Aorta (tissue), 5 donors: ENCODE measurements at regions not wholly inside any gene's neighbourhood (a gene's known extent, or its start where the extent isn't known, plus 50 kb on each side); places are given as distances from the start of the nearest gene placed in this dataset.

ENCODE experiments used
- ATAC-seq: fragments of 200-7000 bp; cut with Tn5 transposase; one replicate; pipeline ENCODE4 v1.9.1; 2022; ENCODE audit warnings: moderate library complexity; ENCODE audit not compliant: low FRiP score
- DNase-seq, 2 donors: peaks; one replicate each; pipeline ENCODE4 v3.0.0-alpha.2; 2020
- H3K27ac ChIP-seq, 2 donors: one replicate each; pipeline ENCODE4 v1.5.1; 2013; ENCODE audit warnings: low read length in 2 of 2, mild to moderate bottlenecking in 2 of 2, moderate library complexity in 2 of 2, control low read depth in 1 of 2, inconsistent platforms in 1 of 2, low read depth in 1 of 2
- H3K27me3 ChIP-seq, 2 donors: one replicate each; pipeline ENCODE4 v1.6.1; 2013; ENCODE audit warnings: control low read depth in 1 of 2, low read length in 1 of 2, mild to moderate bottlenecking in 1 of 2, moderate library complexity in 1 of 2; ENCODE audit not compliant: insufficient read depth in 2 of 2, control insufficient read depth in 1 of 2
- H3K36me3 ChIP-seq, 2 donors: one replicate each; pipeline ENCODE4 v1.6.1; 2013; ENCODE audit warnings: control low read depth in 1 of 2, low read length in 1 of 2, mild to moderate bottlenecking in 1 of 2; ENCODE audit not compliant: insufficient read depth in 2 of 2, control insufficient read depth in 1 of 2
- H3K4me1 ChIP-seq, 2 donors: one replicate each; pipeline ENCODE4 v1.6.1; 2013; ENCODE audit warnings: low read length in 2 of 2, control low read depth in 1 of 2, mild to moderate bottlenecking in 1 of 2, moderate library complexity in 1 of 2; ENCODE audit not compliant: insufficient read depth in 2 of 2, control insufficient read depth in 1 of 2
- H3K4me3 ChIP-seq, 2 donors: one replicate each; pipeline ENCODE4 v1.5.1; 2013; ENCODE audit warnings: low read length in 2 of 2, control low read depth in 1 of 2, mild to moderate bottlenecking in 1 of 2
- H3K9me3 ChIP-seq: one replicate; pipeline ENCODE4 v1.6.1; 2013; ENCODE audit warnings: mild to moderate bottlenecking, low read length; ENCODE audit not compliant: control insufficient read depth
- WGBS, 2 donors: extraction: QIAGEN DNeasy Blood & Tissue Kit; methylation state at CpG; one replicate each; pipeline ENCODE4 v1.1.7; 2013; 5-methylcytosine and 5-hydroxymethylcytosine counted together
- intact Hi-C, 2 donors: fragments of 100-400 bp; cut with DNase I; formaldehyde crosslinking; loops; one replicate each; pipeline versions ENCODE4 v1.14.2 to v1.15.0; 2022
- donor health status: healthy with polysubstance abuse.
- donor health status: Bipolar disorder and iron deficiency.
- donor health status: DM: no; HTN: no; CAD: no.
- donor health status: DM: no; HTN: no; CAD: no.
- donor health status: DM: yes; HTN: yes; CAD: no.

DNA sequence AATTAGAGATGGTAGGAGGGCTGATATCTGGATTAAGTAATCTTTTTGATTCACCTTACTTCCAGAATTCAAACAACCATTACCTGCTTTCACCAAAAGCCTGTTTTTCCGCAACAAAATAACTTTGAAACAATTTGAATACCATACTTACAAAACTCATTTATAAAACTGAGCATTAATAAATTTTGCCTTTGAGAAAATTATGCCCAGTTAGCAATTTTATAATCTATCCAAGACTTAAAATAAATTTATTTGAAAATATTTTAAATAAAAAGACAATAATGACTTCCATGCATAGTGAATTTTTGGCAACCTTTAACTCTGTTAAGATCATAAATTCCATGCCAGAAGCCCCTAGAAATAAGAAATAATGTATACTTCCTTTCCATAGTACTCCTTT, 71.3 kb upstream of the FTMT start:
- Histone ChIP-seq H3K4me1 (no peaks in the 10 kb centered on the region), H3K27me3 (no peaks in the 10 kb centered on the region), H3K36me3 (no peaks in the 10 kb centered on the region), H3K27ac (no peak overlapping the region), H3K4me3 (no peak overlapping the region), H3K9me3 (no peaks in the 10 kb centered on the region)
- DNase-seq (no peak), ATAC-seq (no peak)
- WGBS, 2 donors, result 96 to 100% methylated on average over 1 of the region's 1 CpG
- intact Hi-C loops, result no loop called here

DNA sequence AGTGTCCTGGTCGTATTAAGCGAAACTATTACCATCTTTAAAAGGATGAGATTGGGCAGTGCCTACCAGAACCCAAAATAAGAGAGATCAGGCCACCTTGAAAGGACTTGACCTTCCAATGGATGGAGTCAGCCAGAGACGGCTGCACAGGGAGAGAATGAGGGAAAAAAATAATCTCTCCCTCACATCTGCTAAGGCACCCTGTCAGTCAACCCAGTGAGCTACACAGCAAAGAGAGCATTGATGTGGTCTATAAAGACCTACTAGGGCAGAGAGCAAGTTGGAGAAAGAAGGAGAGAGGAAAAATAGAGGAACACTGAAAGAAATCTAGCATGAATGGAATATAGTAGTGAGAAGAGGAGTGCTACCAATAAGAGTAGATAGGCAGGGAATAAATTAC, 68.0 kb upstream of the FTMT start:
- no peak for DNase-seq
- 87 to 89% methylated on average over 3 of the region's 3 CpGs for WGBS, 2 donors
- no peaks in the 10 kb centered on the region for H3K36me3 ChIP-seq
- H3K9me3 ChIP-seq, result no peaks in the 10 kb centered on the region
- intact Hi-C loops, result no loop called here
- no peaks in the 10 kb centered on the region for H3K27me3 ChIP-seq
- H3K27ac ChIP-seq, result no peak overlapping the region
- ATAC-seq, result no peak
- no peaks in the 10 kb centered on the region for H3K4me1 ChIP-seq
- no peak overlapping the region for H3K4me3 ChIP-seq

DNA sequence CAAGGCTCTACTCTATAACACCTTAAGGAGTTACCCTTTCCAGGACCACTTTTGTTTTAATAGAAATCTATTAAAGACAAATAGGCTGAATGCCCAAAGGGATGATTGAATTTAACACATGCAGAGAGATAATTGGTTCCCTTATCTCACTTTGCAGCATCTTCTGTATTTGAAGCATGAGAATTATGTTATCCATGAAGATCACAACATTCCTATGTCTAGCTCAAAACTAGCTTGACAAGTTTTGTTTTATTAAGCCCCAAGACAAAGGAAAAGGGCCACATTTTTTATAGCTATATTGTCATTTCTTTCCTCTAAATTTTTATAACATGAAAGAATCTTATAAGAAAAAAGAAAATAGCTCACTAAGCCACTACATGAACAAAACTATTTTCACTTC, 57.9 kb upstream of the FTMT start:
- no peaks in the 10 kb centered on the region for H3K4me1 ChIP-seq
- DNase-seq (no peak), ATAC-seq (no peak)
- intact Hi-C loops, result no loop called here
- no peaks in the 10 kb centered on the region for H3K9me3 ChIP-seq
- no peaks in the 10 kb centered on the region for H3K27me3 ChIP-seq
- H3K4me3 ChIP-seq, result no peak overlapping the region
- no peak overlapping the region for H3K27ac ChIP-seq
- H3K36me3 ChIP-seq, result no peaks in the 10 kb centered on the region

DNA sequence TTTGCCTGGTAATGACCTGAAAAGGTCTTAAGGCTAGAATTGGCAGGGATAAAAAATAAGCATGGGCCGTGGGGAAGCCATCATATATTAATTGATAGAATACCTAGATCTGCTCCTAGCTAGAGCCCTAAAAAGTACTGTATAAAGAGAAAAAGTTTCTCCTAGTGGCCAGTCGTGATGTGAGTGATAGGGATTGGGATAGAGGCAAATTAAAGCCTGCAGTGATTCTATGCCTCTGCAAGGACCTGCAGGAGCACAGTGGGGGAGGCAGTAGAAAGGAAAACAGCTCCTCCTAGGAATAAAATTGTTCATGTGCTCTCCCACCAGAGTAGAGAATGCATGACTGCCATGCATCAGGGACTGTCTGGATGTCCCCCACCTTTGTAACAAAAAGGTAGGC, 56.2 kb upstream of the FTMT start:
- no peaks in the 10 kb centered on the region for H3K36me3 ChIP-seq
- H3K27ac ChIP-seq, result no peak overlapping the region
- H3K9me3 ChIP-seq, result no peaks in the 10 kb centered on the region
- ATAC-seq (no peak), DNase-seq (no peak)
- WGBS, 2 donors, result 63 to 68% methylated on average over 2 of the region's 2 CpGs
- no peaks in the 10 kb centered on the region for H3K27me3 ChIP-seq
- no peak overlapping the region for H3K4me3 ChIP-seq
- no peaks in the 10 kb centered on the region for H3K4me1 ChIP-seq
- intact Hi-C loops, result no loop called here

DNA sequence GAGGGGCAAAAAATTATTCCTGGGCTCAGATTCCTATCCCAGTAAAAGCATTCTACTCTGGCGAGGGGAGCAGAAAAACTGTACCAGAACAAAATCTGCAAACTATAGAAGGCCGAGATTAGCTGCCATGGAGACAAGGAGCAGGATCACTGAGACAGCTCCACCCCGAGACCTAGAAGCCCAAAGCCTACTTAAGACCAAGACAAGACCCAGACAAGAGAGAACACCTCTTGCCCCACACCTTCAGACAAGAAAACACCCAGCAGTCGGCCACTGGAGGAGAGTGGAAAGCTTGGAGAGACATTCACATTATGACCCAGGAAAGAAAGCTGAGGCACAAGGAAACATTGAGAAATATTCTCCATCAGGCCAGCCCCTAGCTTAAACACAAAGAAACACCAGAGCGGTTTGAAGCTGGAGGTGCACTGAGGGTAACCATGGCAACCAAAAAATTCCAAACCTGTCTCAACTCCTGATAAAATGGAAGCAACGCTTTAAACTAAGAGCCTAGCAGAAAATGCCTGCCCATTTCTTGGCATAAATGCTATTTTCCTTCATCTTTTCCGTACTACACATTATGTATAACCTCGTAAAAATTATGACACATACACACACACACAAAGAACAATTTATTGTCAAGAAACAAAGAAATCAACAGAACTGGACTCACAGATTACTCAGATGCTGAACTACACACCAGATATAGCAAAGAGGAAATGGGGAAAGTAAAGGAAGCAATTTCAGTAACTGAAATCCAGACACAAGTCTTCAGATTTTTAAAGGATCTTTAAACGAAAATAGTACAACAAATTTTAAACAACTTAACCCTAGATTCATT, 53.8 kb upstream of the FTMT start:
- intact Hi-C loops, result no loop called here
- H3K4me1 ChIP-seq, result no peaks in the 10 kb centered on the region
- WGBS, 2 donors, result 73% methylated on average over 9 of the region's 9 CpGs

More for the DNA sequence above, 53.8 kb upstream of the FTMT start:
- Histone ChIP-seq H3K27me3 (no peaks in the 10 kb centered on the region), H3K4me3 (no peak overlapping the region), H3K9me3 (no peaks in the 10 kb centered on the region), H3K27ac (no peak overlapping the region), H3K36me3 (no peaks in the 10 kb centered on the region)
- ATAC-seq, result no peak
- no peak for DNase-seq
